GM12801 (cell line): ENCODE measurements at regions not wholly inside any gene's neighbourhood (a gene's known extent, or its start where the extent isn't known, plus 50 kb on each side); places are given as distances from the start of the nearest gene placed in this dataset.

Source experiments
- TF ChIP-seq, protein P1 (sequence below): IDR thresholded peaks from one replicate; pipeline ENCODE4 v1.5.1; 2011; ENCODE audit warnings: control low read depth; ENCODE audit not compliant: insufficient read length; ENCODE audit errors: extremely low read depth

DNA sequence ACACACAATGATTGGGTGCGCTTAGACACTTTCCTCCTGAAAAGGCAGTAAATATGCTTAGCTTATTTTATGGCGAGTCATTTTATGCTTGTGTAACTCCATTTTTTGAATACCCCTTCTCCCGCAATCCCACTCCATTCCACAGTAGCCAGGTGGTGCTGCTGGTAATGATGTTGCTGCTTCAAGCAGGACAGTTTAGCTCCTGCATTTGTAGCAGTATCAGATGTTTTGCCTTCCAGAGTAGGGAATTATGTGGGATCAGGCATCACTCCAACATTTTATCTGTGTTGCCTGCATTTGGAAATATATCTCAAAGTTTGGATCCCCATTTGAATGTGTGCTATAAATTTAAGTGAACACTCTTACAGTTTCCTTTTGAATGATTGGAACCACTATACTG lies 302.1 kb upstream of the SGO1 start:
- TF ChIP-seq, protein P1, sequence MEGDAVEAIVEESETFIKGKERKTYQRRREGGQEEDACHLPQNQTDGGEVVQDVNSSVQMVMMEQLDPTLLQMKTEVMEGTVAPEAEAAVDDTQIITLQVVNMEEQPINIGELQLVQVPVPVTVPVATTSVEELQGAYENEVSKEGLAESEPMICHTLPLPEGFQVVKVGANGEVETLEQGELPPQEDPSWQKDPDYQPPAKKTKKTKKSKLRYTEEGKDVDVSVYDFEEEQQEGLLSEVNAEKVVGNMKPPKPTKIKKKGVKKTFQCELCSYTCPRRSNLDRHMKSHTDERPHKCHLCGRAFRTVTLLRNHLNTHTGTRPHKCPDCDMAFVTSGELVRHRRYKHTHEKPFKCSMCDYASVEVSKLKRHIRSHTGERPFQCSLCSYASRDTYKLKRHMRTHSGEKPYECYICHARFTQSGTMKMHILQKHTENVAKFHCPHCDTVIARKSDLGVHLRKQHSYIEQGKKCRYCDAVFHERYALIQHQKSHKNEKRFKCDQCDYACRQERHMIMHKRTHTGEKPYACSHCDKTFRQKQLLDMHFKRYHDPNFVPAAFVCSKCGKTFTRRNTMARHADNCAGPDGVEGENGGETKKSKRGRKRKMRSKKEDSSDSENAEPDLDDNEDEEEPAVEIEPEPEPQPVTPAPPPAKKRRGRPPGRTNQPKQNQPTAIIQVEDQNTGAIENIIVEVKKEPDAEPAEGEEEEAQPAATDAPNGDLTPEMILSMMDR, result no peak

DNA sequence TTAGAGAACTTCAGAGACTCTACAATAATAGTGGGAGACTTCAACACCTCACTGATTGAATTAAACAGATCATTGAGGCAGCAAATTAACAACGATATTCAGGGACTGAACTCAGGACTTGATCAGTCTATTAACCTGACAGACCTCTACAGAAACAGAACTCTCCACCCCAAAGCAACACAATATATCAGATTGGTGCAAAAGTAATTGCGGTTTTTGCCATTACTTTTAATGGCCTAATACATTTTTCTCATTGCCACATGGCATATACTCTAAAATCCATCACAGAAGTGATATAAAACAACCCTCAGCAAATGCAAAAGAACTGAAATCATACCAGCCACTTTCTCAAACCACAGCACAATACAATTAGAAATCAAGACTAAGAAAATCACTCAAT lies 298.1 kb upstream of the SGO1 start:
- TF ChIP-seq, protein P1, result no peak

DNA sequence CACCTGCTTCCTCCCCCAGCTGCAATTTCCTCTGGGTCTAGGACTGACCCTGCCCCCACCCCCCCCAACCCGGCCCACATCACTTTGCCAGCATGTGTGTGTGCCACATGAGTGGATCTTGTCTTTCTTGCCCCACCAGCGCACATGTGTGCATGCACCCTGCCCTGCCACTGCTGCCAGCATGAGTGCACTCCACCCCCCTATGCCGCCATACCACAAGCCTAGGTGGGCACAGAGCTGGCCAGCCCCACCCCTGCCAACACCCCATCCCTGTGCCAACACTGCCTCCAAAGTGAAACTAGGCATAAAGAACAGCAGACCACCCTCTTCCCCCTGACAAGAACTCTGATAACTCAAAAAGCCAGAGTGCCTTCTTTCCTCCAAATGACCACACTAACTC lies 296.3 kb upstream of the SGO1 start:
- TF ChIP-seq, protein P1, result no peak

GRCh38 chr3:20480786-20481365 lies 294.9 kb upstream of the SGO1 start:
- TF ChIP-seq, protein P1, result no peak

- TF ChIP-seq, protein P1, result no peak
These were observed 292.4 kb upstream of the SGO1 start for GRCh38 chr3:20478436-20478835.

GRCh38 chr3:20462723-20463122 lies 276.7 kb upstream of the SGO1 start:
- TF ChIP-seq, protein P1, result no peak

- TF ChIP-seq, protein P1, result no peak
These were observed 276.2 kb upstream of the SGO1 start for GRCh38 chr3:20462226-20462625.
